ENCODE measurements at regions not wholly inside any gene's neighbourhood (a gene's known extent, or its start where the extent isn't known, plus 50 kb on each side); places are given as distances from the start of the nearest gene placed in this dataset.
"Not testable (repeated sequence)": the region's sequence is repeated elsewhere in the genome, so short reads cannot be mapped to it uniquely, and the experiment has no call there.

- H3K4me1 ChIP-seq (ENCODE audit: control insufficient read depth, insufficient read depth, low read length), result no peaks in the 10 kb centered on the region
- no peak overlapping the region for H3K4me3 ChIP-seq (ENCODE audit: low read length)
- H3K9ac ChIP-seq (ENCODE audit: low read length), result no peak overlapping the region
- no peaks in the 10 kb centered on the region for H3K9me3 ChIP-seq (ENCODE audit: control insufficient read depth, low read length)
- no peaks in the 10 kb centered on the region for H3K27me3 ChIP-seq (replicated peaks; ENCODE audit: control insufficient read depth, insufficient read depth, low read length)
- no peak for DNase-seq (ENCODE audit: low read depth)
- H3K36me3 ChIP-seq (ENCODE audit: control insufficient read depth, insufficient read depth, low read length, severe bottlenecking), result no peaks in the 10 kb centered on the region
Measured at GRCh38 chr5:143908959-143909358, 97.0 kb downstream of the HMHB1 start.

GRCh38 chr5:143913008-143913752 is 101.2 kb downstream of the HMHB1 start:
- Histone ChIP-seq H3K27me3 (replicated peaks; ENCODE audit: control insufficient read depth, insufficient read depth, low read length) (no peaks in the 10 kb centered on the region), H3K36me3 (ENCODE audit: control insufficient read depth, insufficient read depth, low read length, severe bottlenecking) (no peaks in the 10 kb centered on the region), H3K9ac (ENCODE audit: low read length) (no peak overlapping the region), H3K9me3 (ENCODE audit: control insufficient read depth, low read length) (no peaks in the 10 kb centered on the region), H3K4me1 (ENCODE audit: control insufficient read depth, insufficient read depth, low read length) (peaks cover 17% of the 10 kb centered on the region), H3K4me3 (ENCODE audit: low read length) (no peak overlapping the region)
- DNase-seq (ENCODE audit: low read depth), result peak; percentile 62

GRCh38 chr5:143914756-143915155 is 102.8 kb downstream of the HMHB1 start:
- Histone ChIP-seq H3K9me3 (ENCODE audit: control insufficient read depth, low read length) (no peaks in the 10 kb centered on the region), H3K9ac (ENCODE audit: low read length) (no peak overlapping the region), H3K4me3 (ENCODE audit: low read length) (no peak overlapping the region), H3K4me1 (ENCODE audit: control insufficient read depth, insufficient read depth, low read length) (peaks cover 17% of the 10 kb centered on the region), H3K27me3 (replicated peaks; ENCODE audit: control insufficient read depth, insufficient read depth, low read length) (no peaks in the 10 kb centered on the region), H3K36me3 (ENCODE audit: control insufficient read depth, insufficient read depth, low read length, severe bottlenecking) (no peaks in the 10 kb centered on the region)
- DNase-seq (ENCODE audit: low read depth), result no peak

GRCh38 chr5:143916451-143916850 is 104.5 kb downstream of the HMHB1 start:
- Histone ChIP-seq H3K4me3 (ENCODE audit: low read length) (no peak overlapping the region), H3K9ac (ENCODE audit: low read length) (no peak overlapping the region), H3K4me1 (ENCODE audit: control insufficient read depth, insufficient read depth, low read length) (peaks cover 28% of the 10 kb centered on the region), H3K27me3 (replicated peaks; ENCODE audit: control insufficient read depth, insufficient read depth, low read length) (no peaks in the 10 kb centered on the region), H3K36me3 (ENCODE audit: control insufficient read depth, insufficient read depth, low read length, severe bottlenecking) (no peaks in the 10 kb centered on the region), H3K9me3 (ENCODE audit: control insufficient read depth, low read length) (no peaks in the 10 kb centered on the region)
- no peak for DNase-seq (ENCODE audit: low read depth)

- Histone ChIP-seq H3K4me1 (ENCODE audit: control insufficient read depth, insufficient read depth, low read length) (peaks cover 50% of the 10 kb centered on the region), H3K9me3 (ENCODE audit: control insufficient read depth, low read length) (no peaks in the 10 kb centered on the region), H3K36me3 (ENCODE audit: control insufficient read depth, insufficient read depth, low read length, severe bottlenecking) (no peaks in the 10 kb centered on the region), H3K27me3 (replicated peaks; ENCODE audit: control insufficient read depth, insufficient read depth, low read length) (no peaks in the 10 kb centered on the region), H3K4me3 (ENCODE audit: low read length) (no peak overlapping the region), H3K9ac (ENCODE audit: low read length) (no peak overlapping the region)
- no peak for DNase-seq (ENCODE audit: low read depth)
Measured at GRCh38 chr5:143918961-143919360, 107.0 kb downstream of the HMHB1 start.

- DNase-seq (ENCODE audit: low read depth), result no peak
- H3K36me3 ChIP-seq (ENCODE audit: control insufficient read depth, insufficient read depth, low read length, severe bottlenecking), result no peaks in the 10 kb centered on the region
- H3K9ac ChIP-seq (ENCODE audit: low read length), result peak overlapping the region; percentile 70
- no peaks in the 10 kb centered on the region for H3K27me3 ChIP-seq (replicated peaks; ENCODE audit: control insufficient read depth, insufficient read depth, low read length)
- H3K4me3 ChIP-seq (ENCODE audit: low read length), result peak overlapping the region; percentile 47
- H3K9me3 ChIP-seq (ENCODE audit: control insufficient read depth, low read length), result no peaks in the 10 kb centered on the region
- H3K4me1 ChIP-seq (ENCODE audit: control insufficient read depth, insufficient read depth, low read length), result peaks cover 50% of the 10 kb centered on the region
Measured at GRCh38 chr5:143920772-143921171, 108.8 kb downstream of the HMHB1 start.

- Histone ChIP-seq H3K27me3 (replicated peaks; ENCODE audit: control insufficient read depth, insufficient read depth, low read length) (no peaks in the 10 kb centered on the region), H3K4me1 (ENCODE audit: control insufficient read depth, insufficient read depth, low read length) (peaks cover 42% of the 10 kb centered on the region), H3K9ac (ENCODE audit: low read length) (peak overlapping the region; percentile 78), H3K4me3 (ENCODE audit: low read length) (peak overlapping the region; percentile 47), H3K36me3 (ENCODE audit: control insufficient read depth, insufficient read depth, low read length, severe bottlenecking) (no peaks in the 10 kb centered on the region), H3K9me3 (ENCODE audit: control insufficient read depth, low read length) (no peaks in the 10 kb centered on the region)
- DNase-seq (ENCODE audit: low read depth), result peak; percentile 97
Measured at GRCh38 chr5:143921525-143922311, 109.8 kb downstream of the HMHB1 start.

- peak overlapping the region; percentile 45 for H3K4me3 ChIP-seq (ENCODE audit: low read length)
- DNase-seq (ENCODE audit: low read depth), result peak; percentile 83
- peak overlapping the region; percentile 78 for H3K9ac ChIP-seq (ENCODE audit: low read length)
- no peaks in the 10 kb centered on the region for H3K27me3 ChIP-seq (replicated peaks; ENCODE audit: control insufficient read depth, insufficient read depth, low read length)
- peaks cover 42% of the 10 kb centered on the region for H3K4me1 ChIP-seq (ENCODE audit: control insufficient read depth, insufficient read depth, low read length)
- no peaks in the 10 kb centered on the region for H3K9me3 ChIP-seq (ENCODE audit: control insufficient read depth, low read length)
- no peaks in the 10 kb centered on the region for H3K36me3 ChIP-seq (ENCODE audit: control insufficient read depth, insufficient read depth, low read length, severe bottlenecking)
Measured at GRCh38 chr5:143922718-143923117, 110.8 kb downstream of the HMHB1 start.

GRCh38 chr5:143923634-143924266 is 111.8 kb downstream of the HMHB1 start:
- no peaks in the 10 kb centered on the region for H3K36me3 ChIP-seq (ENCODE audit: control insufficient read depth, insufficient read depth, low read length, severe bottlenecking)
- H3K27me3 ChIP-seq (replicated peaks; ENCODE audit: control insufficient read depth, insufficient read depth, low read length), result no peaks in the 10 kb centered on the region
- peak overlapping the region; percentile 30 for H3K4me3 ChIP-seq (ENCODE audit: low read length)
- peak overlapping the region; percentile 71 for H3K9ac ChIP-seq (ENCODE audit: low read length)
- DNase-seq (ENCODE audit: low read depth), result peak; percentile 66
- H3K9me3 ChIP-seq (ENCODE audit: control insufficient read depth, low read length), result no peaks in the 10 kb centered on the region
- peaks cover 42% of the 10 kb centered on the region for H3K4me1 ChIP-seq (ENCODE audit: control insufficient read depth, insufficient read depth, low read length)

GRCh38 chr5:143924311-143924978 is 112.5 kb downstream of the HMHB1 start:
- no peaks in the 10 kb centered on the region for H3K9me3 ChIP-seq (ENCODE audit: control insufficient read depth, low read length)
- peaks cover 44% of the 10 kb centered on the region for H3K4me1 ChIP-seq (ENCODE audit: control insufficient read depth, insufficient read depth, low read length)
- H3K27me3 ChIP-seq (replicated peaks; ENCODE audit: control insufficient read depth, insufficient read depth, low read length), result no peaks in the 10 kb centered on the region
- peak; percentile 38 for DNase-seq (ENCODE audit: low read depth)
- peak overlapping the region; percentile 71 for H3K9ac ChIP-seq (ENCODE audit: low read length)
- no peaks in the 10 kb centered on the region for H3K36me3 ChIP-seq (ENCODE audit: control insufficient read depth, insufficient read depth, low read length, severe bottlenecking)
- peak overlapping the region; percentile 30 for H3K4me3 ChIP-seq (ENCODE audit: low read length)

- not testable (repeated sequence) for DNase-seq (ENCODE audit: low read depth); H3K4me3 ChIP-seq (ENCODE audit: low read length)
Measured at GRCh38 chr5:143924979-143925325, 113.0 kb downstream of the HMHB1 start.

More at GRCh38 chr5:143924979-143925325, 113.0 kb downstream of the HMHB1 start:
- Histone ChIP-seq H3K9ac (ENCODE audit: low read length) (peak overlapping the region; percentile 71), H3K4me1 (ENCODE audit: control insufficient read depth, insufficient read depth, low read length) (peaks cover 47% of the 10 kb centered on the region)
- H3K36me3 ChIP-seq (ENCODE audit: control insufficient read depth, insufficient read depth, low read length, severe bottlenecking); H3K27me3 ChIP-seq (replicated peaks; ENCODE audit: control insufficient read depth, insufficient read depth, low read length); H3K9me3 ChIP-seq (ENCODE audit: control insufficient read depth, low read length): not testable (repeated sequence)
